ENCODE measurements at regions not wholly inside any gene's neighbourhood (a gene's known extent, or its start where the extent isn't known, plus 50 kb on each side); places are given as distances from the start of the nearest gene placed in this dataset.

DNA sequence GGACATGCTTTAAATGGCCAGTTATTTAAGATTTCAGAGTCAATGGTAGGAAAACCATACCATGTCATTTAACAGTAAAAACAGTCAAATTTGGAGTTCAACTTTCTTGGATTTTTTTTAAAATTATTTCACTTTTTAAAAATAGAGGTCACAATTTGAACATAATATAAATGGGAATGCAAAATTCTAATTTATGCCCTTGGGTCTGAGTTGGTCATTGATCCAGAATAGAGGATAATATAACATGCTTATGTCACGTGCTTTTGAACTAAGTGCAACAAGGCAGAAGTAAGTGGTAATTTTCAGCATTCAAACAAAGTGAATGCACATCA, 113.1 kb upstream of the SLC35F3 start:
- TF ChIP-seq, protein P1, sequence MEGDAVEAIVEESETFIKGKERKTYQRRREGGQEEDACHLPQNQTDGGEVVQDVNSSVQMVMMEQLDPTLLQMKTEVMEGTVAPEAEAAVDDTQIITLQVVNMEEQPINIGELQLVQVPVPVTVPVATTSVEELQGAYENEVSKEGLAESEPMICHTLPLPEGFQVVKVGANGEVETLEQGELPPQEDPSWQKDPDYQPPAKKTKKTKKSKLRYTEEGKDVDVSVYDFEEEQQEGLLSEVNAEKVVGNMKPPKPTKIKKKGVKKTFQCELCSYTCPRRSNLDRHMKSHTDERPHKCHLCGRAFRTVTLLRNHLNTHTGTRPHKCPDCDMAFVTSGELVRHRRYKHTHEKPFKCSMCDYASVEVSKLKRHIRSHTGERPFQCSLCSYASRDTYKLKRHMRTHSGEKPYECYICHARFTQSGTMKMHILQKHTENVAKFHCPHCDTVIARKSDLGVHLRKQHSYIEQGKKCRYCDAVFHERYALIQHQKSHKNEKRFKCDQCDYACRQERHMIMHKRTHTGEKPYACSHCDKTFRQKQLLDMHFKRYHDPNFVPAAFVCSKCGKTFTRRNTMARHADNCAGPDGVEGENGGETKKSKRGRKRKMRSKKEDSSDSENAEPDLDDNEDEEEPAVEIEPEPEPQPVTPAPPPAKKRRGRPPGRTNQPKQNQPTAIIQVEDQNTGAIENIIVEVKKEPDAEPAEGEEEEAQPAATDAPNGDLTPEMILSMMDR (IDR thresholded peaks at IDR 0.05), result no peak
- TF ChIP-seq POLR2A (IDR thresholded peaks at IDR 0.05), result no peak
